Astrocyte (in vitro differentiated cells and primary cell): ENCODE measurements at regions not wholly inside any gene's neighbourhood (a gene's known extent, or its start where the extent isn't known, plus 50 kb on each side); places are given as distances from the start of the nearest gene placed in this dataset.

Experiments
- EZH2 ChIP-seq: IDR thresholded peaks from 2 replicates; pipeline ENCODE4 v1.6.1; 2012; ENCODE audit warnings: mild to moderate bottlenecking, low read length, inconsistent platforms; ENCODE audit not compliant: insufficient read depth
- TF ChIP-seq, protein P1 (sequence below): IDR thresholded peaks from 2 replicates; pipeline ENCODE4 v1.5.1; 2011; ENCODE audit warnings: low read depth, mild to moderate bottlenecking, inconsistent platforms, low read length, moderate library complexity; ENCODE audit not compliant: insufficient read depth

DNA sequence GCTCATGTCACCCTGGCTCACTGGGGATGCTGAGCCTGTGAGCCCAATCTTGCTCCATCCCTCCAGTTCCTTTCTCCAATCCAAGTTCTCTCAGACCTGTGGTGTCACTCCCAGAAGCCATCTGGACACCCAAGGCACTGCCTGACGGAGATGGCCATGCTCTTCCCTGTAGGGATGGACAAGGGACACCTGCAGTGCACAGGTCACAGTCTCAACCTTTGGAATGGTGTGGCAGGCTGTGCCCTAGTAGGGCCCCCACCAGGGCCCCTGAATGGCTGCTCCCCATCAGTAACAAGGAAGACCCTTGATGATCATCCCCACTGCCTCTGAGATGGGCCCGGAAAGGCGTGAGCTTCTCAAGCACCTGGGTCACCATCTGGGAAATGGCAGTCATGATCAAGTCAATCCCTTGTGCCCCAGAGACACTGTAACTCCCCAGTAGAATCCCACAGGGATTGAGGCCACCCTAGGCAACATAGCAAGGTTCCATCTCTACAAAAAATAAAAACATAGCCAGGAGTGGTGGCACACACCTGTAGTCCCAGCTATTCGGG, 822.5 kb downstream of the KCNJ18 start:
- TF ChIP-seq, protein P1, sequence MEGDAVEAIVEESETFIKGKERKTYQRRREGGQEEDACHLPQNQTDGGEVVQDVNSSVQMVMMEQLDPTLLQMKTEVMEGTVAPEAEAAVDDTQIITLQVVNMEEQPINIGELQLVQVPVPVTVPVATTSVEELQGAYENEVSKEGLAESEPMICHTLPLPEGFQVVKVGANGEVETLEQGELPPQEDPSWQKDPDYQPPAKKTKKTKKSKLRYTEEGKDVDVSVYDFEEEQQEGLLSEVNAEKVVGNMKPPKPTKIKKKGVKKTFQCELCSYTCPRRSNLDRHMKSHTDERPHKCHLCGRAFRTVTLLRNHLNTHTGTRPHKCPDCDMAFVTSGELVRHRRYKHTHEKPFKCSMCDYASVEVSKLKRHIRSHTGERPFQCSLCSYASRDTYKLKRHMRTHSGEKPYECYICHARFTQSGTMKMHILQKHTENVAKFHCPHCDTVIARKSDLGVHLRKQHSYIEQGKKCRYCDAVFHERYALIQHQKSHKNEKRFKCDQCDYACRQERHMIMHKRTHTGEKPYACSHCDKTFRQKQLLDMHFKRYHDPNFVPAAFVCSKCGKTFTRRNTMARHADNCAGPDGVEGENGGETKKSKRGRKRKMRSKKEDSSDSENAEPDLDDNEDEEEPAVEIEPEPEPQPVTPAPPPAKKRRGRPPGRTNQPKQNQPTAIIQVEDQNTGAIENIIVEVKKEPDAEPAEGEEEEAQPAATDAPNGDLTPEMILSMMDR, result no peak
- TF ChIP-seq EZH2, result no peak
